Keratinocyte (primary cell): ENCODE measurements at regions not wholly inside any gene's neighbourhood (a gene's known extent, or its start where the extent isn't known, plus 50 kb on each side); places are given as distances from the start of the nearest gene placed in this dataset.

ENCODE experiments used
- EZH2 ChIP-seq: IDR thresholded peaks from one replicate; pipeline ENCODE4 v1.6.1; 2012; ENCODE audit warnings: inconsistent platforms, mild to moderate bottlenecking, low read length, moderate library complexity
- TF ChIP-seq, protein P1 (sequence below), 3 experiments: IDR thresholded peaks in 1 of 3; conservative IDR thresholded peaks in 1 of 3; optimal IDR thresholded peaks in 1 of 3; 2 replicates in 2 of 3; 3 replicates in 1 of 3; pipeline versions ENCODE3 to v1.5.1; 2011; ENCODE audit warnings: low read length in 3 of 3, mild to moderate bottlenecking in 3 of 3, moderate library complexity in 2 of 3, control low read depth in 1 of 3, inconsistent platforms in 1 of 3; ENCODE audit not compliant: insufficient read depth in 2 of 3; ENCODE audit errors: extremely low read depth in 1 of 3

DNA sequence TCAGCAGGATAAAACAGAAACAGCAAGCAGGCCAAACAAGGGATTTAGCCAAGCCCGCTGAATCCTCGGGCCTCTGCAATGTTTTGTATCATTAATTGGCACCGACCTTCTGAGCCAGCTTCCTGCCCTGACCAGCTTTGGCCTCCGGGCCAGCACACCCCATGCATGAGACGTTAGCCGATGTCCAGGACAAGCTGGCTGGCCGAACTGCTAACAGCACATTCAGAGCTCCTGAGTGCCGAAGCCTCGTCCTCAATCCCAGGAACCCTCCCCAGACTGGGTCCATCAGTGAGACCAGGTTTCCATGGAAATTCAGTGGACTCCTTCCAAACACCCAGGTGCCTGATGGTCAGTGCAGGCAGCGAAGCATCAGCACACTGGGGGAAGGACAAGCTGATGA lies 134.3 kb upstream of the PFKP start:
- TF ChIP-seq, protein P1, sequence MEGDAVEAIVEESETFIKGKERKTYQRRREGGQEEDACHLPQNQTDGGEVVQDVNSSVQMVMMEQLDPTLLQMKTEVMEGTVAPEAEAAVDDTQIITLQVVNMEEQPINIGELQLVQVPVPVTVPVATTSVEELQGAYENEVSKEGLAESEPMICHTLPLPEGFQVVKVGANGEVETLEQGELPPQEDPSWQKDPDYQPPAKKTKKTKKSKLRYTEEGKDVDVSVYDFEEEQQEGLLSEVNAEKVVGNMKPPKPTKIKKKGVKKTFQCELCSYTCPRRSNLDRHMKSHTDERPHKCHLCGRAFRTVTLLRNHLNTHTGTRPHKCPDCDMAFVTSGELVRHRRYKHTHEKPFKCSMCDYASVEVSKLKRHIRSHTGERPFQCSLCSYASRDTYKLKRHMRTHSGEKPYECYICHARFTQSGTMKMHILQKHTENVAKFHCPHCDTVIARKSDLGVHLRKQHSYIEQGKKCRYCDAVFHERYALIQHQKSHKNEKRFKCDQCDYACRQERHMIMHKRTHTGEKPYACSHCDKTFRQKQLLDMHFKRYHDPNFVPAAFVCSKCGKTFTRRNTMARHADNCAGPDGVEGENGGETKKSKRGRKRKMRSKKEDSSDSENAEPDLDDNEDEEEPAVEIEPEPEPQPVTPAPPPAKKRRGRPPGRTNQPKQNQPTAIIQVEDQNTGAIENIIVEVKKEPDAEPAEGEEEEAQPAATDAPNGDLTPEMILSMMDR (optimal IDR thresholded peaks at IDR 0.05 in 1 of 3, IDR thresholded peaks at IDR 0.05 in 1 of 3, conservative IDR thresholded peaks at IDR 0.05 in 1 of 3; ENCODE audit: extremely low read depth in 1 of 3, insufficient read depth in 2 of 3, low read length in 3 of 3): no peak
- no peak for TF ChIP-seq EZH2
